H1 (cell line): ENCODE measurements at regions not wholly inside any gene's neighbourhood (a gene's known extent, or its start where the extent isn't known, plus 50 kb on each side); places are given as distances from the start of the nearest gene placed in this dataset.

Experiments
- CEBPB ChIP-seq: IDR thresholded peaks from 2 replicates; pipeline ENCODE4 v1.6.1; 2012; ENCODE audit warnings: low read depth, low read length
- CTCF ChIP-seq, 3 experiments: IDR thresholded peaks; 1 replicate in 2 of 3; 2 replicates in 1 of 3; pipeline versions ENCODE4 v1.5.1 to v1.6.1; 2011; ENCODE audit warnings: low read length in 3 of 3, mild to moderate bottlenecking in 3 of 3, inconsistent platforms in 2 of 3, low read depth in 1 of 3, moderate library complexity in 1 of 3; ENCODE audit not compliant: insufficient read depth in 1 of 3; ENCODE audit errors: control extremely low read depth in 1 of 3
- EZH2 ChIP-seq: fragments of 200-600 bp; sonication (generic); IDR thresholded peaks from 2 replicates; pipeline ENCODE4 v1.7.1; 2012; ENCODE audit warnings: low read depth, mild to moderate bottlenecking, moderate library complexity, low read length, inconsistent platforms; ENCODE audit not compliant: severe bottlenecking
- FOSL1 ChIP-seq: IDR thresholded peaks from 2 replicates; pipeline ENCODE4 v1.6.1; 2011; ENCODE audit warnings: mild to moderate bottlenecking, low read depth, low read length, moderate library complexity; ENCODE audit not compliant: insufficient read depth
- GTF2F1 ChIP-seq: IDR thresholded peaks from 2 replicates; pipeline ENCODE4 v1.6.1; 2012; ENCODE audit warnings: low read depth, low read length, improper control_type of control experiment, borderline replicate concordance
- MAX ChIP-seq: IDR thresholded peaks from 2 replicates; pipeline ENCODE4 v1.6.1; 2012; ENCODE audit warnings: inconsistent platforms
- POLR2A ChIP-seq, 2 experiments: IDR thresholded peaks; 1 replicate in 1 of 2; 2 replicates in 1 of 2; pipeline ENCODE4 v1.6.1; 2011; ENCODE audit warnings: low read depth in 2 of 2, low read length in 2 of 2, mild to moderate bottlenecking in 2 of 2; ENCODE audit errors: control extremely low read depth in 1 of 2
- RAD21 ChIP-seq, 2 experiments: IDR thresholded peaks in 1 of 2; conservative IDR thresholded peaks in 1 of 2; 2 replicates each; pipeline ENCODE4 v1.6.1; 2011; ENCODE audit warnings: low read depth in 2 of 2, low read length in 2 of 2, improper control_type of control experiment in 1 of 2, inconsistent platforms in 1 of 2, mild to moderate bottlenecking in 1 of 2, moderate library complexity in 1 of 2
- SIN3A ChIP-seq, 2 experiments: IDR thresholded peaks in 1 of 2; conservative IDR thresholded peaks in 1 of 2; 2 replicates each; pipeline ENCODE4 v1.6.1; 2011 to 2012; ENCODE audit warnings: low read length in 2 of 2, improper control_type of control experiment in 1 of 2, low read depth in 1 of 2, mild to moderate bottlenecking in 1 of 2
- SIX5 ChIP-seq: IDR thresholded peaks from 2 replicates; pipeline ENCODE4 v1.6.1; 2011; ENCODE audit warnings: mild to moderate bottlenecking, low read depth, low read length
- TAF7 ChIP-seq: optimal IDR thresholded peaks from 2 replicates; pipeline ENCODE3; 2011; ENCODE audit warnings: low read depth, mild to moderate bottlenecking, inconsistent platforms, low read length, moderate library complexity, borderline replicate concordance

GRCh38 chr5:163951069-163951468, 445.6 kb downstream of the MAT2B start:
- TF ChIP-seq SIN3A (conservative IDR thresholded peaks at IDR 0.05 in 1 of 2, IDR thresholded peaks at IDR 0.05 in 1 of 2; ENCODE audit: low read depth in 1 of 2, low read length in 2 of 2) (no peak), TAF7 (no peak), CTCF (IDR thresholded peaks at IDR 0.05; ENCODE audit: control extremely low read depth in 1 of 3, insufficient read depth in 1 of 3, low read depth in 1 of 3, low read length in 3 of 3) (no peak), CEBPB (no peak), MAX (no peak), POLR2A (IDR thresholded peaks at IDR 0.05; ENCODE audit: control extremely low read depth in 1 of 2, low read depth in 2 of 2, low read length in 2 of 2) (no peak), GTF2F1 (no peak), RAD21 (IDR thresholded peaks at IDR 0.05 in 1 of 2, conservative IDR thresholded peaks at IDR 0.05 in 1 of 2; ENCODE audit: low read depth in 2 of 2, low read length in 2 of 2) (no peak), FOSL1 (no peak), SIX5 (no peak), EZH2 (no peak)
